GM18517 (cell line): ENCODE measurements at regions not wholly inside any gene's neighbourhood (a gene's known extent, or its start where the extent isn't known, plus 50 kb on each side); places are given as distances from the start of the nearest gene placed in this dataset.
"Not testable (repeated sequence)": the region's sequence is repeated elsewhere in the genome, so short reads cannot be mapped to it uniquely, and the experiment has no call there.

Experiments used
- ATAC-seq: cut with Tn5 transposase; IDR thresholded peaks from one replicate; pipeline ENCODE4 v1.9.1; 2021; ENCODE audit warnings: mild to moderate bottlenecking, moderate library complexity; ENCODE audit not compliant: unreplicated experiment

- no peak for ATAC-seq
Observed at GRCh38 chr5:162603443-162604070, 536.0 kb downstream of the GABRG2 start.

- no peak for ATAC-seq
Observed at GRCh38 chr5:162607879-162608278, 540.3 kb downstream of the GABRG2 start.

- not testable (repeated sequence) for ATAC-seq
Observed at GRCh38 chr5:162621726-162622263, 554.2 kb downstream of the GABRG2 start.

- no peak for ATAC-seq
Observed at GRCh38 chr5:162624110-162624509, 556.5 kb downstream of the GABRG2 start.

GRCh38 chr5:162637481-162637880 is 569.9 kb downstream of the GABRG2 start:
- ATAC-seq: no peak

- ATAC-seq: no peak
Observed at GRCh38 chr5:162638849-162639248, 571.3 kb downstream of the GABRG2 start.

GRCh38 chr5:162641142-162641813 is 573.7 kb downstream of the GABRG2 start:
- ATAC-seq: no peak

GRCh38 chr5:162654661-162655405 is 587.3 kb downstream of the GABRG2 start:
- ATAC-seq: no peak

- ATAC-seq: no peak
Observed at GRCh38 chr5:162657076-162657475, 589.5 kb downstream of the GABRG2 start.

- no peak for ATAC-seq
Observed at GRCh38 chr5:162664846-162665245, 597.3 kb downstream of the GABRG2 start.

GRCh38 chr5:162668926-162669325 is 601.4 kb downstream of the GABRG2 start:
- no peak for ATAC-seq

GRCh38 chr5:162672061-162672460 is 604.5 kb downstream of the GABRG2 start:
- no peak for ATAC-seq

GRCh38 chr5:162683284-162683683 is 615.7 kb downstream of the GABRG2 start:
- ATAC-seq: no peak

GRCh38 chr5:162684145-162684544 is 616.6 kb downstream of the GABRG2 start:
- ATAC-seq: no peak

GRCh38 chr5:162685302-162685701 is 617.7 kb downstream of the GABRG2 start:
- no peak for ATAC-seq

GRCh38 chr5:162696272-162696671 is 628.7 kb downstream of the GABRG2 start:
- not testable (repeated sequence) for ATAC-seq

GRCh38 chr5:162699361-162699760 is 631.8 kb downstream of the GABRG2 start:
- no peak for ATAC-seq

GRCh38 chr5:162703914-162704313 is 636.3 kb downstream of the GABRG2 start:
- ATAC-seq: no peak

- ATAC-seq: no peak
Observed at GRCh38 chr5:162711244-162711643, 643.7 kb downstream of the GABRG2 start.

GRCh38 chr5:162719720-162720119 is 652.1 kb downstream of the GABRG2 start:
- no peak for ATAC-seq

GRCh38 chr5:162721125-162721524 is 653.6 kb downstream of the GABRG2 start:
- ATAC-seq: no peak

GRCh38 chr5:162752612-162753011 is 684.8 kb upstream of the CCNG1 start:
- ATAC-seq: no peak
